ACC112 (cell line): ENCODE measurements at regions not wholly inside any gene's neighbourhood (a gene's known extent, or its start where the extent isn't known, plus 50 kb on each side); places are given as distances from the start of the nearest gene placed in this dataset.

ENCODE experiments used
- H2AFZ ChIP-seq: fragments of 200-600 bp; sonication (generic); one replicate; pipeline ENCODE4 v1.6.0; 2017; ENCODE audit warnings: antibody characterized with exemption, low read length; ENCODE audit not compliant: unreplicated experiment
- H3K27ac ChIP-seq: fragments of 200-600 bp; sonication (generic); 2 replicates; pipeline ENCODE4 v1.5.1; 2014; ENCODE audit warnings: low read depth, mild to moderate bottlenecking, antibody characterized with exemption, low read length, moderate library complexity
- H3K27me3 ChIP-seq: fragments of 200-600 bp; sonication (generic); 2 replicates; pipeline ENCODE4 v1.6.1; 2014; ENCODE audit warnings: mild to moderate bottlenecking, antibody characterized with exemption, low read length, moderate library complexity, mixed read lengths; ENCODE audit not compliant: insufficient read depth
- H3K36me3 ChIP-seq: fragments of 200-600 bp; sonication (generic); 2 replicates; pipeline ENCODE4 v1.6.1; 2016; ENCODE audit warnings: mild to moderate bottlenecking, antibody characterized with exemption, low read length, moderate library complexity, mixed read lengths; ENCODE audit not compliant: insufficient read depth
- H3K4me1 ChIP-seq: fragments of 200-600 bp; sonication (generic); one replicate; pipeline ENCODE4 v1.6.1; 2016; ENCODE audit warnings: low read length, mixed read lengths; ENCODE audit not compliant: insufficient read depth, unreplicated experiment, control insufficient read depth
- H3K4me3 ChIP-seq: fragments of 200-600 bp; sonication (generic); 2 replicates; pipeline ENCODE4 v1.5.1; 2014; ENCODE audit warnings: mild to moderate bottlenecking, low read depth, low read length
- H3K79me2 ChIP-seq: fragments of 200-600 bp; sonication (generic); one replicate; pipeline ENCODE4 v1.6.0; 2016; ENCODE audit warnings: low read length; ENCODE audit not compliant: control insufficient read depth, unreplicated experiment, insufficient read depth

DNA sequence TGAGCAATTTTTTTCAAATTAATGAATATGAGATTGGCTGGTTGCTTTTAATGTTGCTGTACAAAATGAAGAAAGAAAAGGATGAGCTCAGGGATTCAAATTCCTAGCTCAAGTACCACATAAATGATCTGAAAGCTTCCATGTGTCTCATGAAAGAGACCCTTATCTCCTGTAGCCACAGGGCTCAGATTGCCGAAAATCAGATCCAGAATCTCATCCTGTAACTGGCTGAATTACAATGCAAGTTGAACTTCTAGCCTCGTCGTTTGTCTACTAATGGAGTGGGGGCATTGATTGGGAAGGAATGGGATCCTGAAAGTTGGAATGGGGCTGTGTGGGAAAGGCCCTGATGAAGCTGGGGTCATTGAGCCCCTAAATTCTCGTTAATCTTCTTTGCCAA is 143.4 kb upstream of the ATP6AP2 start:
- Histone ChIP-seq H3K79me2 (no peaks in the 10 kb centered on the region), H3K36me3 (no peaks in the 10 kb centered on the region), H3K27me3 (no peaks in the 10 kb centered on the region), H3K4me1 (no peaks in the 10 kb centered on the region), H3K4me3 (no peak overlapping the region), H3K27ac (no peak overlapping the region), H2AFZ (no peak overlapping the region)

DNA sequence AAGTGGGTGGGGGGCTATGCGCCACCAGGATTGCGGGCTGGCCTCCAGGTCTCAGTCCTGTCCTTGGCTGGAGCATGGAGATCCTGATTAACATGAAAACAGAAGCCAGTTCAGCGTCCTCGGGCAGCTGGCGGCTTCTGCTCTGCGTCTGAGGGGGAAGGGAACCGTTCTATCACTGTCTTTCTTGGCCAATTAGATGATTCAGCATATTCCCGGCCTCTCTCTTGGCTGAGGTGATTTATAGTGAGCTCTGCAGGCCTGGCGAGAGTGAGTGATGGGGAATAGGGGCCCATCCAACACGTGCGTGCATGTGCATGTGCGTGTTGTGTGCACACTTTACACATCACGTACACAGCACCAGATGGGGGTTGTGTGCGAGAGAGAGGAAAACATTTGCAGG is 145.8 kb upstream of the ATP6AP2 start:
- H3K27ac ChIP-seq: no peak overlapping the region
- H3K4me1 ChIP-seq: no peaks in the 10 kb centered on the region
- no peaks in the 10 kb centered on the region for H3K36me3 ChIP-seq
- H2AFZ ChIP-seq: peak overlapping the region; percentile 25
- no peaks in the 10 kb centered on the region for H3K79me2 ChIP-seq
- H3K27me3 ChIP-seq: no peaks in the 10 kb centered on the region
- H3K4me3 ChIP-seq: 0 out of 2 replicates have a peak overlapping the region, but pooled peaks have one; percentile 37

DNA sequence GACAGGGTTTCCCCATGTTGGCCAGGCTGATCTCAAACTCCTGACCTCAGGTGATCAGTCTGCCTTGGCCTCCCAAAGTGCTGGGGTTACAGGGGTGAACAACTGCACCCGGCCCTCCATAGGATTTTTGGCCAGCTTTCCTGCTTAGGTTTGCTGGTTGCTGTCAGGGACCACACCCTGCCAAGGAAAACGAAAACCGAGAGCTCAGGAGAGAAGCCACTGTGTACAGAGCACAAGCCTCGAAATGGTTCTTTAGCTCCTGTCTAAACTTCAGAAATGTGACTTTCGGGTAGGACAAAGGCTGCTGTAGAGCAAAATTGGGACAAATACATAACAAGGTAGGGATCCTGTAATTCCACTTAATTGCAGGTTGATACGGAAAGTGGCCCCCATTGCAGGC is 146.3 kb upstream of the ATP6AP2 start:
- H2AFZ ChIP-seq: peak overlapping the region; percentile 25
- H3K79me2 ChIP-seq: no peaks in the 10 kb centered on the region
- H3K27ac ChIP-seq: no peak overlapping the region
- no peaks in the 10 kb centered on the region for H3K27me3 ChIP-seq
- H3K4me3 ChIP-seq: 0 out of 2 replicates have a peak overlapping the region, but pooled peaks have one; percentile 37
- no peaks in the 10 kb centered on the region for H3K36me3 ChIP-seq
- H3K4me1 ChIP-seq: no peaks in the 10 kb centered on the region

DNA sequence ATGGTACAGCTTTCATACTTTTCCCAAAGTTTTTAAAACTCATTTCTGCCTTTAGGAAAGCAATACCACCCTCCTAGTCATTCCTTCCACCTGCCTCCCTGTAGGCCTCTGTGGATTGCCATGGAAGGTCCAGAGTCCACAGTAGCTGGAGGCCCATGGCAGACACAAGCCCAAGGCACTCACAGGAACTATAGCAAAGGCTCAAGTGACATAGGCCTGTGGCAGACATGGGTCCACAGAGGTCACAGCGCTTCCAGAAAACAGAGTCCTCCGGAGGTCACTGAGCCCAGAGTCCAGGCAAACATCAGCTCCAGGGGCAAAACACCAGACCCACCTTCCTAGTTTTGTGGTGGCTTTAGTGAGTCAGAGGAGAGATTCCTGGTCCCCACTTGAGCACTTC is 147.6 kb upstream of the ATP6AP2 start:
- H3K27ac ChIP-seq: no peak overlapping the region
- H3K36me3 ChIP-seq: no peaks in the 10 kb centered on the region
- H3K27me3 ChIP-seq: no peaks in the 10 kb centered on the region
- H2AFZ ChIP-seq: no peak overlapping the region
- H3K4me1 ChIP-seq: no peaks in the 10 kb centered on the region
- H3K4me3 ChIP-seq: no peak overlapping the region
- no peaks in the 10 kb centered on the region for H3K79me2 ChIP-seq

DNA sequence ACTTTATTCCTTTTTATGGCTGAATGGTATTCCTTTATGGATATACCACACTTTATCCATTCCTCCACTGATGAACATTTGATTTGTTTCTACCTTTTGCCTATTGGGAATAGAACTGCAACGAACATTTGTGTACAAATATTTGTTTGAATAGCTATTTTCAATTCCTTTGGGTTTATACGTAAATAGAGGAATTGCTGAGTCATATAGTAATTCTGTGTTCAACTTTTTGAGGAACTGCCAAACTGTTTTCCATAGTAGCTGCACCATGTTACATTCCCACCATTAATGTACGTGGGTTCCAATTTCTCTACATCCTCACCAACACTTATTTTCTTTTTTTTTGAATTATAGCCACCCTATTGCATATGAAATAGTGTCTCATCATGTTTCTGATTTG is 156.5 kb upstream of the ATP6AP2 start:
- Histone ChIP-seq H3K27ac (no peak overlapping the region), H3K36me3 (no peaks in the 10 kb centered on the region), H3K4me1 (no peaks in the 10 kb centered on the region), H3K79me2 (no peaks in the 10 kb centered on the region), H3K4me3 (no peak overlapping the region), H2AFZ (no peak overlapping the region), H3K27me3 (no peaks in the 10 kb centered on the region)

DNA sequence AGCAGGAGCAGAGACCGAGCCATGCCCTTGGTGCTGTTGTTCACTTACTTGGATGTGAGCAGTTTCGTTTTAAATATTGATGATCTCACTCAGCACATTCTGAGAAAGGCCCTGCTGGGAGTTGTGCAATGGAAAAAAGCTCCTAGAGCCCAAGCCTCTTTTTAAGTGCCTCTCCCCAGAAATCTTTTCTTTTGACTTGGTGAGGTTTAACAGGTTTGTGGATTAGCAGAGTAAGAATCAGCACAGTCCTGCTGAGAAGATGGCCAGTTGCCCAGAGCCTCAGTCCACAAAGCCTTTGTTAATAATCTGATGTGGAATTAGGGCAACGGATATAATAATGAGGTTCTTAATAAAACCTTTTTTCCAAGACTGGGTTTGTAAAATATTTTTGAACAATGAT is 157.5 kb upstream of the ATP6AP2 start:
- H3K27ac ChIP-seq: no peak overlapping the region

DNA sequence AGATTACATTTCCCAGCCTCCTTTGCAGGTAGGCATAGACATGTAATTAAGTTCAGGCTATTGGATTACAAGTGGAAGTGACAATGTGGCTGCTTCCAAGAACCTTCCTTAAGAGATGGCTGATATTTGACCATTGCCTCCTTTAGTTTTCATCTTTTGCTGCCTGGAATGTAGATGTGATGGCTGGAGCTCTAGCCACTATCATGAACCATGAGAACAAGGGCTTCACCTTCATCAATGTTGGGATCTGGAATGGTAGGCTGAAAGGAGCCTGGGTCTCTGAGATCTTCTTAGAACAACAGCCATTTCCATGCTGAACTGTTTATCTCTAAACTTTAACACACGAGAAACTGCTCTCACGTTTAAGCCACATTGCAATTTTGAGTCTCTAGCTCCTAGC is 158.7 kb upstream of the ATP6AP2 start:
- H3K27me3 ChIP-seq: no peaks in the 10 kb centered on the region
- no peaks in the 10 kb centered on the region for H3K4me1 ChIP-seq
- no peak overlapping the region for H2AFZ ChIP-seq
- H3K79me2 ChIP-seq: no peaks in the 10 kb centered on the region
- no peak overlapping the region for H3K4me3 ChIP-seq
- H3K36me3 ChIP-seq: no peaks in the 10 kb centered on the region
- H3K27ac ChIP-seq: no peak overlapping the region

More for the DNA sequence above, 157.5 kb upstream of the ATP6AP2 start:
- H2AFZ ChIP-seq: no peak overlapping the region
- H3K79me2 ChIP-seq: no peaks in the 10 kb centered on the region
- no peaks in the 10 kb centered on the region for H3K27me3 ChIP-seq
- no peaks in the 10 kb centered on the region for H3K36me3 ChIP-seq
- H3K4me3 ChIP-seq: no peak overlapping the region
- H3K4me1 ChIP-seq: no peaks in the 10 kb centered on the region

DNA sequence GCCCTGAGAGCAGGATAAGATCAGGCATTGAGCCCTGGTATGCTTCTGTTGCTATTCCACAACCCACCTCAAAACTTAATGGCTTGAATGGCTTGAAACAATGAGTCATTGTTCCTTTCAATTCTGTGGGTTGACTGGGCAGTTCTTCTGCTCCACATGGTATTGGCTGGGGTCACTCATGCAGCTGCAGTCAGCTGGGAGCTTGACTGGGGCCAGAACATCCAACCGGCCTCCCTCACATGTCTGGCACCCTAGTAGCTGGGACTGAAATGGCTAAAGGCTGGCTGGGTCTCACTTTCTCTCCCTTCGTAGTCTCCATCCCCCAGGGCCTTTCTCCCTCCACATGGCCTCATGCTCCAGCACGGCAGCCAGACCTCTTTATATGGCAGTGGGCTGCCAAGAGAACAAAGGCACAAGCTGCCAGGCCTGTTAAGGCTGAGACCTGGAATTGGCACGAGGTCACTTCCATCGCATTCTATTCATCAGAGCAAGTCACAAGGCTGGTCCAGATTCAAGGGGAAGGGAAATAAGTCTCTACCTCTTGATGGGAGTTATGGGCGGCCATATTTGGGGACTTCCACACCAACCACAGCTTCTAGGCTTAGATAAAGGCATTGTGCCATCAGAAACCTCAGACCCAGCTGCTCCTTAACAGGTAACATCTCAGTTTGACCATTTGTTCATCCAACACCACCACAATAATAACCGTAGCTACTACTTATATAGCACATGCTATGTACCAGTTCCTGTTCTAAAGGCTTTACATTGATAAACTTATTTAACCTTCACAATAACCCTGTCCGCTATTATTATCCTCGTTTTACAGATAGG is 159.7 kb upstream of the ATP6AP2 start:
- Histone ChIP-seq H3K4me1 (no peaks in the 10 kb centered on the region), H3K4me3 (no peak overlapping the region), H2AFZ (no peak overlapping the region), H3K27ac (no peak overlapping the region), H3K79me2 (no peaks in the 10 kb centered on the region), H3K36me3 (no peaks in the 10 kb centered on the region), H3K27me3 (no peaks in the 10 kb centered on the region)

DNA sequence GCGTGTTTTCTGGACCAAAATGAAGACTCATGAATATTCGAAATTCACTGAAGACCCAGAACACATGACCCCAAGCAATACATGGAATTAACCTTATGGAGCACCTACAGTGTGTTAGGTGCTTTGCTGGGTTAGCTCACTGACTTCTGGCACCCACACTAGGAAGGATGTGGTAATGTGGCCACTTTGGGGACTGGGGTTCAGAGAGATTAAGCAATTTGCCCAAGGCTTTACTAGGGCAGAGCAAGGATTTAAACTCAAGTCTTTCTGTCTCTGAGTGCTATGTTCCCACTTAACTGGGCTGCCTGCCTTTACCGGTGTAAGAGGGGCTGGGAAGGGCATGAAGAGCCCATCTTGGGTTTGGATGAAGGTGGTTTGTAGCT is 162.0 kb upstream of the ATP6AP2 start:
- Histone ChIP-seq H3K4me3 (no peak overlapping the region), H3K79me2 (no peaks in the 10 kb centered on the region), H3K27ac (no peak overlapping the region)

DNA sequence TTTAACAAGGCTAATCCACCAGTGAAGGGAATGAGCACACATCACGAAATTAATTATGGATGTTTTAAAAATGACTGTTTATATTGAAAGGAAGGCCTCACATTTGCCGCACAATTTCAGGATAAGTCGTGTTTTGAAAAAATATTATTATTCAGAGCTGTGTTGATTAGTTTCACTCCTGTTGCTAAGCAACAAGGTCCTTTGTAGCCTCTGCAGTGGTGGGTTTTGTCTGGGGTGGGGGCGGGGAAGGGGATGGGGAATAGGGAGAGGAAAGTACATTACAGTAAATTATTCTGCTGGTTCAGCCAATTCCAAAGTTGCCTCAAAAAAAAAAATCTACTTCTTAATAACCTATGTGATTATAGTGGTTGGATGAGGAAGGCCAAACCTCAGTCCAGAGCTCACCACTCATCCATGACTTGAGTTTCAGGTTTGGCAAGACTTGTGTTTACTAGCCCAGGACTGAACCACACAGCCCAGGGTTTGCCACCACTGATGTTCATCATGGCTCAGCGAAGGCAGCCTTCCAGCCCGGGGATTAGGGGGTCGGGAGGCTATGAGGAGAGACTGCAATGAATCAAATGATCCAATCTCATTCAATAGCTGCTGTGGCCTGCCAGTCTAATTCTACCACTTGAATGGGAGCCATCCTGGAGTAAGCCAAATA is 162.5 kb upstream of the ATP6AP2 start:
- H2AFZ ChIP-seq: no peak overlapping the region
- no peaks in the 10 kb centered on the region for H3K36me3 ChIP-seq
- no peaks in the 10 kb centered on the region for H3K27me3 ChIP-seq
- H3K4me3 ChIP-seq: no peak overlapping the region
- H3K27ac ChIP-seq: no peak overlapping the region
- H3K4me1 ChIP-seq: no peaks in the 10 kb centered on the region
- no peaks in the 10 kb centered on the region for H3K79me2 ChIP-seq

More for the DNA sequence above, 162.0 kb upstream of the ATP6AP2 start:
- no peak overlapping the region for H2AFZ ChIP-seq
- no peaks in the 10 kb centered on the region for H3K27me3 ChIP-seq
- H3K36me3 ChIP-seq: no peaks in the 10 kb centered on the region
- no peaks in the 10 kb centered on the region for H3K4me1 ChIP-seq

DNA sequence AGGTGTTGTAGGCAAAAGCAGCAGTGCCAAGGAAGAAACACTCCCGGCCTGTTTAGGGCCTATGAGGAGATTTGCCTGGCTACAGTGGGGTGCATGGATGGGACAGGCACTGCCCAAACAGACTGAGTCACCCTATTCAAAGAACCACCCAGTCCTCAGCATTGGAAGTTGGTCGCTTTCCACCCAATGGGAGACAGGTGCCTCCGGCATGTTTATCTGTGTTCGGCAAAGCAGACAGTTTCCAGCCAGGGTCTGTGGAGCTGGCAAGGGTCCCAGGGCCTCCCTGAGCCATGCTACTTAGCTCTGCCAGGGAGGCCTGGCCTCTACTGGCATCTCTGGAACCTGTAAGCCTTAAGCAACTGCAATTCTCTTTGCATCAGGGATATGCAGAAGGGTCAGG is 165.1 kb upstream of the ATP6AP2 start:
- H3K27me3 ChIP-seq: no peaks in the 10 kb centered on the region
- no peak overlapping the region for H3K27ac ChIP-seq
- H3K79me2 ChIP-seq: no peaks in the 10 kb centered on the region
- H3K36me3 ChIP-seq: no peaks in the 10 kb centered on the region
- no peak overlapping the region for H2AFZ ChIP-seq
- H3K4me3 ChIP-seq: no peak overlapping the region
- no peaks in the 10 kb centered on the region for H3K4me1 ChIP-seq
